HG03521 (cell line): ENCODE measurements at regions not wholly inside any gene's neighbourhood (a gene's known extent, or its start where the extent isn't known, plus 50 kb on each side); places are given as distances from the start of the nearest gene placed in this dataset.
"Not testable (repeated sequence)": the region's sequence is repeated elsewhere in the genome, so short reads cannot be mapped to it uniquely, and the experiment has no call there.

Source experiments
- ATAC-seq: cut with Tn5 transposase; IDR thresholded peaks from one replicate; pipeline ENCODE4 v1.9.1; 2021; ENCODE audit warnings: mild to moderate bottlenecking, moderate library complexity; ENCODE audit not compliant: unreplicated experiment

DNA sequence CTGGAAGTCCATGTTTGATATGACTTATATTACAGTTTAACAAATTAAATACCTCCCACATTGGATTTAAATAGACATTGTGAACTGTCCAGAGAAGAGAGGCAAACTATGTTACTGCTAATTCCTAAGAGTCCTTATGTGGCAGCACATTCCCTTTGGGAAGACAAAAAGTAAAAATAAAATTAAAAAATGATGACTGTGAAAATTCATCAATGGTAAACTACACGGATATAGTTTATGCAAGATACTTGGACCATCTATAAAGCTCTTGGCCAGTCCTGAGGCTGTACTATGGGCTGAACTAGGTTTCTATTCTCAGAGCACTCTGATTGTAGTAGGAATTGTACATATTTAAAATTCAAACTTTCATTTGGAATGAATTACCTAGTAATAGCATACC is 206.4 kb downstream of the LRRK2 start:
- ATAC-seq, result no peak

DNA sequence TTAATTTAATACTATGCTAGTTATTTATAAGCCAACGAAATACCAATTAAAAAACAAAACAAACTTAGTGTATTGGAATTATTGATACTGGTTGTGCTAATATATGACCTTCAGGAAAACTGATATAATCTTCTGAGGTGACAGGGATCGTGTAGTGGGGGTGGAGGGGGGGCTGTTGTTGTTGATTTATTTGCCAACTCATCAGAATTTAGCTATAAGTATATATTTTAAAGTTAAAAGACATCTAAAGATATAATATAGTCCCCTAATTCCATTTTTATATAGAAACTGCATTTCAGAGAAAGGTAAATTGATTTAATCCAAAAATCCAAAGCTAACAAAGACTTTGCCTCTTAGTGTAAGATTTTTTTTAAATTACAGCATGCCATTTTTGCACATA is 210.5 kb downstream of the LRRK2 start:
- ATAC-seq, result no peak

DNA sequence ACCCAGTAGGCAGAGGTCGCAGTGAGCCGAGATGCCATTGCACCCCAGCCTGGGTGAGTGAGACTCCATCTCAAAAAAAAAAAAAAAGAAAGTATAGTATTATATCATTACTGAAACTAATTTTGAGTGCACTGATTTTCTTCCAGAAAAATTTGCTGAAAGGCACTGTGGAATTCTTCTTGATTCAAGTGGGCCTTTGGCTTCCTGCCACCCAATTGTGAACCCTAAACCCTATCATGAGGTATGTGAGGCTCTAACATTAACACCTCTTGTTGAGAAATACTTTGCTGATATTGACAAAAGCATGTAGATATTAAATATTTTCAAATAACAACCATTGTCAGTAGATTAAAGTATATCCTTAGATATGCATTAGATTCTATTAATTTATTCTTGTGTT is 211.2 kb downstream of the LRRK2 start:
- no peak for ATAC-seq

DNA sequence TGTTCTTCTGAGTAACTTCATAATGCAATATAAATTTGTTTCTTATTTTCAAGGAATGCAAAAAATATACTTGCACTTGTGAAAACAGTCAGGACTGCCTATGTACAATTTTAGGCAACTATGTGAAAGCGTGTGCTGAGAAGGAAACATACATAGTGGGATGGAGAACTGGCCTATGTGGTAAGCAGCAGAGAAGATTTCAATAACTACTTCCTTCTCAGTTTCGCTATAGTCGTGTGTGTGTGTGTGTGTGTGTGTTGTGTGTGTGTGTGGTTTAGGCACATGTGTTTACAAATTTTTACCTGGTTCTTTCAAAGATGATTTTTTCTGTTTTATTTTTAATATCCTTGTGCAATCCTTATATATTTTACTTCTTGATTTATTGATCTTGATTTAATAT is 211.8 kb downstream of the LRRK2 start:
- no peak for ATAC-seq

DNA sequence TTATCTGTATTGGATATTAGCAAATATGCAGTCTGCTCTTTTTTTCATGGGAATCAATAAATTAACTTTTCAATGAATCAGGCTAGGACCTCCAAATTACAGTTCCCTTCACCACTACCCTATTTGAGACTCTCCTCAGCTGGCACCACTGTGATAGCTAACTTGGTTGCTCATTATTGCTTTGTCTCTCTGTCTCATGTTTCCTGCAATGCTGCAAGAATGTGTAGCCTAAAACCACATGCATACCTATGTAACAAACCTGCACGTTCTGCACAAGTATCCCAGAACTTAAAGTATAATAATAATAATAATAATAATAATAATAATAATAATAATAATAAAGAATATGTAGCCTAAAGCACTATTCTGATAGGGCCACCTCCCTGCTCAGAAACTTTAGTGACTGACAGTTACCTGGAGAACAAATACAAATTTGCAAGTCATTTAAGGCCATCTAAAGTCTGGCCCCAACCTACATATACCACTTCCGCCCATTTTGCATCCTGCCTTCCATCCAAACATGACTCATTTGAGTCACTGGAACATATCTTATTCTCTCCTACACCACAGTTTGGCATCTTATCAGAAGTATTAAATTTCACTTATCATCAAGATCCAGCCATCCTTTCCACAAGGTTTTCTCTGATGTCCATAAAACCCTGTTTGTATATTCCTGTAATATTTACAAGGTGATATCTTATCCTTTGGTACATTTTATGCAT is 215.1 kb downstream of the LRRK2 start:
- ATAC-seq, result no peak

GRCh38 chr12:40444174-40444573 is 219.4 kb downstream of the LRRK2 start:
- no peak for ATAC-seq

GRCh38 chr12:40446385-40446784 is 221.6 kb downstream of the LRRK2 start:
- ATAC-seq, result no peak

DNA sequence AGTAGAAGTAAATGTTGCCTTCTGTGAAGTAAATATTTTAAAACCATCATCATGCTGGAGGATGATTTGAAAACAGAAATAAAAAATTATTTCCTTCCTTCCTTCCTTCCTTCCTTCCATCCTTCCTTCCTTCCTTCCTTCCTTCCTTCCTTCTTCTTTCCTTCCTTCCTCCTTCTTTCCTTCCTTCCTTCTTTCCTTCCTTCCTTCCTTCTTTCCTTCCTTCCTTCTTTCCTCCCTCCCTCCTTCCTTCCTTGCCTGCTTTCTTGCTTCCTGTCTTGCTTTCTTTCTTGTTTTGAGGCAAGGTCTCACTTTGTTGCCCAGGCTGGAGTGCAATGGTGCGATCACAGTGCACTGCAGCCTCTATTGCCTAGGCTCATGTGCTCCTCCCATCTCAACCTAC is 223.7 kb downstream of the LRRK2 start:
- not testable (repeated sequence) for ATAC-seq

DNA sequence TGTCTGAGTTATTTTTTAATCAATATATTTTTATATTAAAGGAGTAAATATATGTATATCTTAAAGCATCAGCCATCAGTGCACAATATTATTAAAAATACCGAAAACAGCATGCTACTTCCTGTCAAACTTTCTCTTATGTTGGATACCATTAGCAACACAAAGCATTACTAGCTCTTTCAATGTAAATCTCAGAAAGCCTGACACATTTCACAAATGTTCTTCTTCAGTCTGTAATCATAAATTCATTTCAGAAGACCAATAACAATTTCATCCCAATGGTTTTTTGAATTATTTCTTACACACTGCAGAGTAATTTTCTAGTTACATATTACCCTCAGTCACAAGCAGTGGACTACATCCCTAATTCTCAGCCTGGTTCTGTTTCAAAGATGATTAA is 226.9 kb downstream of the LRRK2 start:
- no peak for ATAC-seq

DNA sequence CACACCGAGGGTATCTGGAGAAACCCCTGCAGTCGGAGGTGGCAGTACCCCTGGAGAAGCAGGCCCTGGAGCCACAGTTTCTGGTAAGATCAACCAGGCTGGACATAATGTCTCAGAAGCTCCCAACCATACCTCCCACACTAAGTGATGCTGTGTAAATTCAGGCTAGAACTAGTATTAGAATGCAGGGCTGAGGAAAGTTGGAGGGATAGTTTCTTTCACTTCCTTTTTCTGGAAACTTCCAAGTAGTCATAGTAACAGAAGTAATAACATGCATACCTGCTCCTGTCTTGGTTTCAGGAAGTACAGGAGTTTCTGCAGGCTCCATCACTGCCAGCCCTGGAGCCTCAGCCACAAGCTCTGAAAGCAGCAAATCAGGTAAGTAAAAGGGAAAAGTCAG is 228.1 kb upstream of the CNTN1 start:
- no peak for ATAC-seq

GRCh38 chr12:40469736-40470135 is 222.5 kb upstream of the CNTN1 start:
- ATAC-seq, result no peak

- no peak for ATAC-seq
These were observed 218.3 kb upstream of the CNTN1 start for GRCh38 chr12:40473962-40474361.

- no peak for ATAC-seq
These were observed 217.6 kb upstream of the CNTN1 start for GRCh38 chr12:40474630-40475029.

DNA sequence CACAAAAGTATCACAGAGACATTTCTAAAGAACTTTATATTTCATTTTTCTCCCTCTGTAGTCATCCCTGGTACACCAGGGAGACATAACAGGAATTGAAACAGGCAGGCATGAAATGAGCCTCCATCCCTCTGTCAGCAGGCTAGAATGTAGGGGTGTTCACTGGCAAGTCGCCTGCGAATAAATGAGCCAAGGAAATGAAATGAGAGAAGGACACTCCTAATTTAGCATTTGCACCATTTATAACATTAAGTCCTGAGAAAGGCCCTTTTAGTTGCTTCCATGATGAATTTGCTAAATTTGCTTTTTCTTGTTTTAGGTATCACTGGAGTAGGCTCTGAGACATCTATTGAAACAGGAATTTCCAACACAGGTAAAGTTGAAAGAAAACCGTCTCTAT is 192.4 kb upstream of the CNTN1 start:
- ATAC-seq, result no peak

DNA sequence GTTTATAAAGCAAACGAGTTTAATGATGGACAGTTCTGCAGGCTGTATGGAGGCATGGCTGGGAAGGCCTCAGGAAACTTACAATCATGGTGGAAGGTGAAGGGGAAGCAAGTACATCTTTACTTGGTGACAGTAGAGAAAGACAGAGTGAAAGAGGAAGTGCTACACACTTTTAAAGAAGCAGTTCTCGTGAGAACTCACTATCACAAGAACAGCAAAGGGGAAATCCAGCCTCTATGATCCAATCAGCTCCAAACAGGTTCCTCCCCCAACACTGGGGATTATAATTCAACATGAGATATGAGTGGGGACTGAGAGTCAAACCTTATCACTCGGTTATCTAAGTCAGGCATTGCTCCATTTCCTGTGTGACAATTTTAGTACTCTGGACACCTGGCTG is 189.9 kb upstream of the CNTN1 start:
- peak; percentile 58 for ATAC-seq

- no peak for ATAC-seq
These were observed 186.9 kb upstream of the CNTN1 start for GRCh38 chr12:40505327-40505726.

GRCh38 chr12:40508421-40508820 is 183.8 kb upstream of the CNTN1 start:
- ATAC-seq, result no peak

DNA sequence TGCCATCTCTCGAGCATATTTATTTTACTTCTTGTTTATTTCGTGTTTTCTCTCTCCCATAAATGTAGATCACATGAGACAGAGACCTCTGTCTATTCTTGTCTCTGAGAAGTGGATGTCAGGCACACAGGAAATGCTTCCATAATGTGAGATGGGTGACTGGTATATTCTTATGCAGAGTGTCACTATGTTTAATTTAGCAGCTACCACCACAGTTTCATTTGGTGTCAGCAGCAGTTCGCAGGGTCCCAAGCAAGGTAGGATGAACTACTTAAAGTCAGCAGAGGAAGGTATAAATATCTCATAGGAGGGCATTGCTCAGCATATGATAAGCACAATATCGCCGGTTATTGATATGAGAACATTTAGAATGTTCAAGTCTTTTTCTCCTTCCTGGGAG is 180.9 kb upstream of the CNTN1 start:
- ATAC-seq, result no peak

- ATAC-seq, result no peak
These were observed 177.0 kb upstream of the CNTN1 start for GRCh38 chr12:40515041-40515816.

GRCh38 chr12:40522837-40523236 is 169.4 kb upstream of the CNTN1 start:
- ATAC-seq, result no peak

DNA sequence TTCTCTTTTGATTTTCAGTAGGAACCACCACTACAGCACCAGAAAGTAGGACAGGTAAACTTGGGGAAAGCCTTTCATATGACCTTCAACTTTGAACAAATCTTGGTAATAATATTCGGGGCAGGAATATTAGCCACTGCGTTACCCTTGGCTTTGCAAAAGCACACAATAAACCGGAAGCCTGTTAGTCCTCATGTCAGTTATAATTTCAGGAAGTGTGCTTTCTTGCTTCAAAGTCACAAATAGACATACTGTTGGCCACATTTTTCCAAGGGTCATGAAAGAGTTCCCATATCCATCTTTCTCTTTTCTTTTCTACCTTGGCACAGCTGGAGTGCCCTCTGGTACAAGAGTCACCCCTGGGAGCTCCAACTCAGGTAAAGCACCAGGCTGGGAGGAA is 167.2 kb upstream of the CNTN1 start:
- ATAC-seq, result no peak

- ATAC-seq, result no peak
These were observed 157.4 kb upstream of the CNTN1 start for GRCh38 chr12:40534828-40535227.

DNA sequence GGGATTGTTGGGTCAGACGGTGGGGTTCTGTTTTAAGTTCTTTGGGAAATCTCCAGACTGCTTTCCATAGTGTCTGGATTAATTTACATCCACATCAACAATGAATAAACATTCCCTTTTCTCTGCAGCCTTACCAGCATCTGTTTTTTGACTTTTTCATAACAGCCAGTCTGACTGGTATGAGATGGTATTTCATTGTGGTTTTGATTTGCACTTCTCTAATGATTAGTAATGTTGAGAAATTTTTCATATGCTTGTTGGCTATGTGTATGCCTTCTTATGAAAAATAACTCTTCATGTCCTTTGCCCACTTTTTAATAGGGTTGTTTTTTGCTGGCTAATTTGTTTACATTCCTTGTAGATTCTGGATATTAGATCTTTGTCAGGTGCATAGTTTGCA is 140.8 kb upstream of the CNTN1 start:
- no peak for ATAC-seq
